Ovary (tissue), 7 donors: ENCODE measurements at regions not wholly inside any gene's neighbourhood (a gene's known extent, or its start where the extent isn't known, plus 50 kb on each side); places are given as distances from the start of the nearest gene placed in this dataset.
"Not testable (repeated sequence)": the region's sequence is repeated elsewhere in the genome, so short reads cannot be mapped to it uniquely, and the experiment has no call there.

Experiments used
- DNase-seq, 5 donors: peaks; one replicate each; pipeline ENCODE4 v3.0.0-alpha.2; 2019 to 2020
- H3K27ac ChIP-seq, 2 donors: fragments of 200-600 bp; one replicate each; pipeline versions ENCODE4 v1.5.1 to v1.8.0; 2019 to 2022
- H3K27me3 ChIP-seq: fragments of 200-600 bp; one replicate; pipeline ENCODE4 v1.8.0; 2022
- H3K36me3 ChIP-seq: fragments of 200-600 bp; sonication (generic); one replicate; pipeline ENCODE4 v1.5.1; 2019
- H3K4me1 ChIP-seq: one replicate; pipeline ENCODE4 v1.8.1; 2013; ENCODE audit warnings: mild to moderate bottlenecking, moderate library complexity; ENCODE audit not compliant: insufficient read depth
- H3K4me3 ChIP-seq: fragments of 200-600 bp; sonication (generic); one replicate; pipeline ENCODE4 v1.5.1; 2017
- H3K9me3 ChIP-seq, 2 donors: fragments of 200-600 bp in 1 of 2; sonication (generic) in 1 of 2; one replicate each; pipeline versions ENCODE4 v1.5.1 to v1.8.1; 2013 to 2019; ENCODE audit warnings: mild to moderate bottlenecking in 1 of 2, moderate library complexity in 1 of 2
- CTCF ChIP-seq, 3 donors: fragments of 450-650 bp in 2 of 3; fragments of 200-600 bp in 1 of 3; IDR thresholded peaks; one replicate each; pipeline versions ENCODE4 v1.5.1 to v1.8.0; 2016 to 2022; ENCODE audit warnings: antibody characterized with exemption in 3 of 3, mild to moderate bottlenecking in 1 of 3
- EP300 ChIP-seq: sonication (generic); formaldehyde crosslinking; IDR thresholded peaks from one replicate; pipeline ENCODE4 v1.6.1; 2017; ENCODE audit warnings: antibody characterized with exemption
- POLR2A ChIP-seq: fragments of 450-650 bp; IDR thresholded peaks from one replicate; pipeline ENCODE4 v1.6.1; 2017; ENCODE audit warnings: antibody characterized with exemption, mild to moderate bottlenecking, moderate library complexity
- WGBS, 3 donors: extraction: QIAGEN DNeasy Blood & Tissue Kit in 1 of 3; methylation state at CpG; one replicate each; pipeline versions ENCODE4 v1.1.5 to v1.1.7; 2013 to 2017; 5-methylcytosine and 5-hydroxymethylcytosine counted together
- intact Hi-C, 4 donors: fragments of 100-400 bp; cut with DNase I; formaldehyde crosslinking; loops; one replicate each; pipeline versions ENCODE4 v1.11.0 to v1.15.1; 2022 to 2023
- donor health status: DM: no; HTN: no; CAD: no; lungs with moderate emphysema.
- donor health status: DM: no; HTN: no; CAD: no.
- donor health status: Bipolar disorder and iron deficiency.
- donor health status: DM: no; HTN: no; CAD: no.
- donor health status: DM: yes; HTN: yes; CAD: no.

DNA sequence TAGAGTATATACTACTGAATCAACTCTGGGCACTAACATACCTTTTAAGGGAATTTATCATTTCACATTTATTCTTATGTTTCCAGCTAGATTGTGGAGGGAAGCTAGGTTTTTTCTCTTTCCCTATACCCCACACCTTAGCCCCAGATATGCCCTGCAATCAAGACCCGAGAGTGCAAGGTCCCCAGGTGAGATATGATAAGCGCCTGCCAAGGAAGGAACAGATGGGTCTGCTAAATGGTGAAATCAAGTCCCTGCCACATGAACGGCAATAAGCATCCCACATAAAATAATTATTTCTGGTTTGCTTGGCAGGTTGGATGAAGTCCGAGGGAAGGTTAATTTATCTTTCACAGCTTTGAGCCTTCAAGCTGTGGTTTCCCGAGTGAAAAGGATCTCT lies 195.5 kb downstream of the TOX3 start:
- no peaks in the 10 kb centered on the region for H3K9me3 ChIP-seq
- intact Hi-C loops = no loop called here
- no peaks in the 10 kb centered on the region for H3K36me3 ChIP-seq
- no peak overlapping the region for H3K27ac ChIP-seq
- H3K4me3 ChIP-seq = no peak overlapping the region
- TF ChIP-seq CTCF (IDR thresholded peaks at IDR 0.05) = no peak
- no peak for TF ChIP-seq POLR2A
- no peak for TF ChIP-seq EP300
- 51 to 58% (median 52%) methylated on average over 5 of the region's 5 CpGs for WGBS, 3 donors
- no peak for DNase-seq
- no peaks in the 10 kb centered on the region for H3K4me1 ChIP-seq
- no peaks in the 10 kb centered on the region for H3K27me3 ChIP-seq

DNA sequence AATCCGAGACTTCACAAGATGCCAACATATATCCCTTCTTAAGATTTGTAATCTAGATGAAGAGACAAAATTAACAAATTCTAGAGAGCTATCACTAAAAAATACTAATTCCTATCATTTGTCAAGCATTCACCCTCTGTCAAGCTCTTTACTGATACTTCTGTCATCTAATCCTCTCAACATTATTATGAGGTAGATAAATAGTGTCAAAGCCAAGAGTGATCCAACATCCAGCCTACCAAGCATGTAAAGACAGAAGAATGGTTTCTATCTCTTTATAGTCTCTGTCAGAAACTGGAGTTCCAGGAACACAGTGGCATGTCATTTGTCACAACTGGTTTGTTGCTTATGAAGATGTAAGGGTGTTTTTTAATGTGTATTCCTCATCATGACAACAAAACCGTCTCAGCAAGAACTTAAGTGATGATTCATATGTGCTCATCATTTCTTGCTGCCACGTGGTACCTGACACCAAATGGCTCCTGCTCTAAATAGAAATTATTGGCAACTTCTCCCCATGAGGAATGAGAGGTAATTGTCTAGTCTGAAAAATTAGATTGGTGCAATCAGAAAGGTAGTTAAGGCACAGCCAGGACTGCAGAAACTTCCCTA lies 196.8 kb downstream of the TOX3 start:
- WGBS, 3 donors = 70 to 77% (median 74%) methylated on average over 3 of the region's 3 CpGs
- Histone ChIP-seq H3K4me1 (no peaks in the 10 kb centered on the region), H3K27me3 (no peaks in the 10 kb centered on the region), H3K27ac (no peak overlapping the region), H3K4me3 (no peak overlapping the region), H3K36me3 (no peaks in the 10 kb centered on the region), H3K9me3 (no peaks in the 10 kb centered on the region)
- DNase-seq = no peak
- no peak for TF ChIP-seq CTCF (IDR thresholded peaks at IDR 0.05)
- TF ChIP-seq POLR2A = no peak
- TF ChIP-seq EP300 = no peak
- intact Hi-C loops = no loop called here

GRCh38 chr16:52346709-52347108 lies 200.2 kb downstream of the TOX3 start:
- H3K36me3 ChIP-seq = no peaks in the 10 kb centered on the region
- H3K27ac ChIP-seq = no peak overlapping the region
- no peaks in the 10 kb centered on the region for H3K9me3 ChIP-seq
- intact Hi-C loops = no loop called here
- H3K4me3 ChIP-seq = no peak overlapping the region
- WGBS, 3 donors = 78 to 85% (median 82%) methylated on average over 2 of the region's 2 CpGs
- no peaks in the 10 kb centered on the region for H3K27me3 ChIP-seq
- no peak for DNase-seq
- H3K4me1 ChIP-seq = no peaks in the 10 kb centered on the region
- TF ChIP-seq EP300 (no peak), CTCF (IDR thresholded peaks at IDR 0.05) (no peak), POLR2A (no peak)

- H3K9me3 ChIP-seq, H3K4me3 ChIP-seq, H3K27ac ChIP-seq, DNase-seq, H3K36me3 ChIP-seq, H3K4me1 ChIP-seq, intact Hi-C loops, H3K27me3 ChIP-seq: not testable (repeated sequence)
- WGBS, 3 donors = 80 to 86% (median 83%) methylated on average over 8 of the region's 8 CpGs
Measured at GRCh38 chr16:52333673-52334072, 213.3 kb downstream of the TOX3 start.

GRCh38 chr16:52320930-52321439 lies 226.0 kb downstream of the TOX3 start:
- Histone ChIP-seq H3K4me1 (no peaks in the 10 kb centered on the region), H3K27ac (no peak overlapping the region), H3K4me3 (no peak overlapping the region), H3K9me3 (no peaks in the 10 kb centered on the region), H3K27me3 (no peaks in the 10 kb centered on the region), H3K36me3 (no peaks in the 10 kb centered on the region)
- DNase-seq = no peak
- TF ChIP-seq CTCF (IDR thresholded peaks at IDR 0.05) (no peak), POLR2A (no peak), EP300 (no peak)
- 44 to 60% (median 44%) methylated on average over 6 of the region's 6 CpGs for WGBS, 3 donors
- intact Hi-C loops = no loop called here
